OCI-LY7 (cell line): ENCODE measurements at regions not wholly inside any gene's neighbourhood (a gene's known extent, or its start where the extent isn't known, plus 50 kb on each side); places are given as distances from the start of the nearest gene placed in this dataset.

ENCODE experiments used
- EZH2phosphoT487 ChIP-seq: fragments of 200-600 bp; sonication (generic); IDR thresholded peaks from 2 replicates; pipeline ENCODE4 v1.6.1; 2018; ENCODE audit warnings: low read depth, borderline replicate concordance, mild to moderate bottlenecking, mixed run types, antibody characterized with exemption, low read length, moderate library complexity, mixed read lengths
- TF ChIP-seq, protein P1 (sequence below): fragments of 200-600 bp; sonication (generic); conservative IDR thresholded peaks from 2 replicates; pipeline ENCODE4 v1.5.1; 2014; ENCODE audit warnings: mild to moderate bottlenecking, antibody characterized with exemption, low read length, moderate library complexity, mixed read lengths

DNA sequence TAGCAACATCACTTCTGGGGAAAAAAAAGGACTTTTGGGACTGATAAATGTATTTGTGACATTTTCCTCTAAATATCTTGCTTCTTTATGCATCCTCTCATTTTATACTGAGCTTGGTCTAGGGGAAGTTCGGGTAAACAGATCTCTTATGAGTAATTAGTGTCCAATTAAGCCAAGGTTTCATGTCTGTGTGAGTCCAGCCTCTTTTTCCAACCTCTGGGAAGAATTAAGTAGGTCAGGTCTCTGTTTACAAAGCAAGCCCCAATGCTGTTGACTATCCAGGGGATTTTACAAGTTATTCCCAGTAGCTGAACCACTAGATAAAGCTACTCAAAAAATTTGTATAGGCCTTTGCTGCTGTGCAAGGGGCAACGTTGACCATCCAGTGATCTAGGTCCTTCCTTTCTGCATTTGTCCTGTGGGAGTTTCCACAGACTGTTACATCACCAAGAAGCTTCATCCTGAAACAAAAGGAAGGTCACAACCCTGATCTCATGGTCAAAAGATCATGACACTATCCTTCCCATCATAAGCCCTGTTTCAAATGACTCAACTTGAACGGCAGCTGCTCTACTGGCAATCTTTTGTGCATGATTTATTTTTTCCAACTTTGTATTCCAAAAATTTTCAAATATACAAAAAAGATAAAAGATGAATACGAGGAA lies 74.3 kb downstream of the ETS2 start:
- no peak for TF ChIP-seq EZH2phosphoT487
- TF ChIP-seq, protein P1, sequence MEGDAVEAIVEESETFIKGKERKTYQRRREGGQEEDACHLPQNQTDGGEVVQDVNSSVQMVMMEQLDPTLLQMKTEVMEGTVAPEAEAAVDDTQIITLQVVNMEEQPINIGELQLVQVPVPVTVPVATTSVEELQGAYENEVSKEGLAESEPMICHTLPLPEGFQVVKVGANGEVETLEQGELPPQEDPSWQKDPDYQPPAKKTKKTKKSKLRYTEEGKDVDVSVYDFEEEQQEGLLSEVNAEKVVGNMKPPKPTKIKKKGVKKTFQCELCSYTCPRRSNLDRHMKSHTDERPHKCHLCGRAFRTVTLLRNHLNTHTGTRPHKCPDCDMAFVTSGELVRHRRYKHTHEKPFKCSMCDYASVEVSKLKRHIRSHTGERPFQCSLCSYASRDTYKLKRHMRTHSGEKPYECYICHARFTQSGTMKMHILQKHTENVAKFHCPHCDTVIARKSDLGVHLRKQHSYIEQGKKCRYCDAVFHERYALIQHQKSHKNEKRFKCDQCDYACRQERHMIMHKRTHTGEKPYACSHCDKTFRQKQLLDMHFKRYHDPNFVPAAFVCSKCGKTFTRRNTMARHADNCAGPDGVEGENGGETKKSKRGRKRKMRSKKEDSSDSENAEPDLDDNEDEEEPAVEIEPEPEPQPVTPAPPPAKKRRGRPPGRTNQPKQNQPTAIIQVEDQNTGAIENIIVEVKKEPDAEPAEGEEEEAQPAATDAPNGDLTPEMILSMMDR: no peak
